HCT116 (cell line): ENCODE measurements at regions not wholly inside any gene's neighbourhood (a gene's known extent, or its start where the extent isn't known, plus 50 kb on each side); places are given as distances from the start of the nearest gene placed in this dataset.
A peak's percentile ranks its signal among the peaks of the same experiment; 100 is the strongest.

Source experiments
- ATAC-seq: fragments of 200-7000 bp; cut with Tn5 transposase; 2 replicates; pipeline ENCODE4 v1.9.1; 2020; ENCODE audit warnings: mild to moderate bottlenecking, moderate library complexity
- BruUV-seq: library from RNA; stranded (reverse); fragments of 400-500 nt; replicated peaks from 2 replicates; lab custom pipeline; 2021; lab: Mats Ljungman, UMichigan
- CTCF ChIA-PET: fragments of 300-600 bp; sonication (Branson Sonifier 250); formaldehyde crosslinking; loops from one replicate; lab custom pipeline; 2021; ENCODE audit warnings: antibody characterized with exemption; lab: Charles Lee
- POLR2A ChIA-PET: fragments of 300-600, 350-600 bp; sonication (Branson Sonifier 250); formaldehyde crosslinking; loops from one replicate; lab custom pipeline; 2021; ENCODE audit warnings: antibody characterized with exemption; lab: Charles Lee
- RAD21 ChIA-PET, 2 experiments: fragments of 300-600 bp; sonication (Branson Sonifier 250); formaldehyde crosslinking; loops; one replicate each; lab custom pipeline; 2023; ENCODE audit warnings: low total read pairs in 2 of 2; ENCODE audit not compliant: uncharacterized antibody in 2 of 2, unreplicated experiment in 2 of 2, low non-redundant PET in 1 of 2; lab: Charles Lee
- DNase-seq: peaks from one replicate; pipeline ENCODE4 v3.0.0-alpha.2; 2010; ENCODE audit warnings: low read depth, low spot score
- H2AFZ ChIP-seq: fragments of 200-600 bp; shearing (Covaris generic), sonication (generic); 2 replicates; pipeline ENCODE4 v1.6.1; 2017; ENCODE audit warnings: low read depth, mixed run types, mixed read lengths, antibody characterized with exemption, low read length; ENCODE audit not compliant: poor library complexity, severe bottlenecking
- H3K27ac ChIP-seq: 2 replicates; pipeline ENCODE4 v1.5.1; 2012; ENCODE audit warnings: low read depth, low read length
- H3K27me3 ChIP-seq: fragments of 200-600 bp; sonication (generic); 2 replicates; pipeline ENCODE4 v1.6.1; 2016; ENCODE audit warnings: mixed run types, low read length, mixed read lengths; ENCODE audit not compliant: insufficient read depth
- H3K36me3 ChIP-seq, 2 experiments: fragments of 200-500 bp in 1 of 2; fragments of 200-600 bp in 1 of 2; sonication (Bioruptor generic) in 1 of 2; sonication (generic) in 1 of 2; 2 replicates each; pipeline versions ENCODE4 v1.5.1 to v1.6.1; 2014 to 2016; ENCODE audit warnings: low read length in 2 of 2, inconsistent platforms in 1 of 2, mixed read lengths in 1 of 2, mixed run types in 1 of 2; ENCODE audit not compliant: insufficient read depth in 2 of 2, control insufficient read depth in 1 of 2
- H3K4me1 ChIP-seq, 2 experiments: fragments of 200-600 bp in 1 of 2; sonication (generic) in 1 of 2; 2 replicates each; pipeline versions ENCODE4 v1.5.1 to v1.6.1; 2012 to 2017; ENCODE audit warnings: low read length in 2 of 2, inconsistent platforms in 1 of 2, mild to moderate bottlenecking in 1 of 2, mixed read lengths in 1 of 2, mixed run types in 1 of 2, moderate library complexity in 1 of 2; ENCODE audit not compliant: insufficient read depth in 2 of 2, control insufficient read depth in 1 of 2
- H3K4me2 ChIP-seq: fragments of 200-600 bp; sonication (generic); 2 replicates; pipeline ENCODE4 v1.6.1; 2017; ENCODE audit warnings: mixed run types, low read length, mixed read lengths
- H3K4me3 ChIP-seq, 2 experiments: fragments of 200-600 bp in 1 of 2; sonication (generic) in 1 of 2; replicated peaks in 1 of 2; 2 replicates each; pipeline ENCODE4 v1.5.1; 2011 to 2016; ENCODE audit warnings: low read length in 2 of 2, control low read depth in 1 of 2, low read depth in 1 of 2, mild to moderate bottlenecking in 1 of 2, mixed read lengths in 1 of 2, mixed run types in 1 of 2
- H3K79me2 ChIP-seq: fragments of 200-600 bp; sonication (generic); 2 replicates; pipeline ENCODE4 v1.6.1; 2017; ENCODE audit warnings: mild to moderate bottlenecking, mixed run types, low read length, moderate library complexity, mixed read lengths; ENCODE audit not compliant: insufficient read depth
- H3K9ac ChIP-seq: fragments of 200-600 bp; sonication (generic); 2 replicates; pipeline ENCODE4 v1.6.1; 2016; ENCODE audit warnings: low read length, mixed read lengths
- H3K9me2 ChIP-seq: fragments of 200-600 bp; sonication (generic), shearing (Covaris generic); 2 replicates; pipeline ENCODE4 v1.6.1; 2017; ENCODE audit warnings: mixed run types, mild to moderate bottlenecking, moderate library complexity; ENCODE audit not compliant: insufficient read depth
- H3K9me3 ChIP-seq, 2 experiments: fragments of 200-500 bp in 1 of 2; fragments of 200-600 bp in 1 of 2; sonication (Bioruptor generic) in 1 of 2; sonication (generic) in 1 of 2; 2 replicates each; pipeline ENCODE4 v1.6.1; 2014 to 2017; ENCODE audit warnings: low read length in 2 of 2, mixed read lengths in 2 of 2, inconsistent platforms in 1 of 2, low read depth in 1 of 2, mild to moderate bottlenecking in 1 of 2, mixed run types in 1 of 2, moderate library complexity in 1 of 2; ENCODE audit not compliant: control insufficient read depth in 1 of 2, insufficient read depth in 1 of 2
- H4K20me1 ChIP-seq: fragments of 200-600 bp; sonication (generic), shearing (Covaris generic); 2 replicates; pipeline ENCODE4 v1.6.1; 2017; ENCODE audit warnings: mixed run types, mild to moderate bottlenecking, moderate library complexity; ENCODE audit not compliant: insufficient read depth
- EGR1 ChIP-seq: IDR thresholded peaks from 2 replicates; pipeline ENCODE4 v1.6.1; 2012; ENCODE audit warnings: low read depth
- ELF1 ChIP-seq: IDR thresholded peaks from 2 replicates; pipeline ENCODE4 v1.6.1; 2012; ENCODE audit warnings: low read depth, borderline replicate concordance
- EZH2phosphoT487 ChIP-seq: fragments of 200-600 bp; IDR thresholded peaks from 2 replicates; pipeline ENCODE4 v1.6.1; 2018; ENCODE audit warnings: antibody characterized with exemption, borderline replicate concordance
- JUND ChIP-seq: IDR thresholded peaks from 2 replicates; pipeline ENCODE4 v1.6.1; 2012
- SIN3A ChIP-seq: IDR thresholded peaks from 2 replicates; pipeline ENCODE4 v1.6.1; 2012; ENCODE audit warnings: low read depth
- SRF ChIP-seq: IDR thresholded peaks from 2 replicates; pipeline ENCODE4 v1.6.1; 2012; ENCODE audit warnings: low read depth
- intact Hi-C: fragments of 100-400 bp; cut with micrococcal nuclease; formaldehyde crosslinking; loops from 2 replicates; pipeline ENCODE4 v1.10.0; 2022
- TF ChIP-seq, protein P1 (sequence below): IDR thresholded peaks from 2 replicates; pipeline ENCODE4 v1.6.1; 2012
- TF ChIP-seq, protein P2 (sequence below), 3 experiments: fragments of 200-600 bp in 1 of 3; sonication (generic) in 1 of 3; IDR thresholded peaks in 2 of 3; conservative IDR thresholded peaks in 1 of 3; 2 replicates each; pipeline ENCODE4 v1.5.1; 2012 to 2017; ENCODE audit warnings: low read depth in 2 of 3, low read length in 2 of 3, antibody characterized with exemption in 1 of 3, borderline replicate concordance in 1 of 3, control low read depth in 1 of 3, mild to moderate bottlenecking in 1 of 3, mixed read lengths in 1 of 3, mixed run types in 1 of 3, moderate library complexity in 1 of 3; ENCODE audit not compliant: insufficient read depth in 1 of 3

GRCh38 chr21:24023402-24023801 is 1583.9 kb downstream of the MRPL39 start (continued):
- TF ChIP-seq, protein P1, sequence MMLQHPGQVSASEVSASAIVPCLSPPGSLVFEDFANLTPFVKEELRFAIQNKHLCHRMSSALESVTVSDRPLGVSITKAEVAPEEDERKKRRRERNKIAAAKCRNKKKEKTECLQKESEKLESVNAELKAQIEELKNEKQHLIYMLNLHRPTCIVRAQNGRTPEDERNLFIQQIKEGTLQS = no peak
- TF ChIP-seq ELF1 = no peak

- H3K4me2 ChIP-seq = no peak overlapping the region
- H3K27ac ChIP-seq = no peak overlapping the region
- H3K36me3 ChIP-seq = no peaks in the 10 kb centered on the region
- DNase-seq (no peak), ATAC-seq (no peak)
- H3K27me3 ChIP-seq = no peaks in the 10 kb centered on the region
- no peaks in the 10 kb centered on the region for H3K79me2 ChIP-seq
- no peaks in the 10 kb centered on the region for H3K9me2 ChIP-seq
- intact Hi-C loops = no loop called here
- H3K4me1 ChIP-seq = no peaks in the 10 kb centered on the region
- ChIA-PET RAD21 (no interaction called here), CTCF (no interaction called here), POLR2A (no interaction called here)
- no TSS peak for BruUV-seq
- no peak overlapping the region for H2AFZ ChIP-seq
- no peak overlapping the region for H3K4me3 ChIP-seq
- no peaks in the 10 kb centered on the region for H4K20me1 ChIP-seq
- TF ChIP-seq JUND (no peak), EZH2phosphoT487 (no peak), EGR1 (no peak), SRF (no peak), SIN3A (no peak)
- TF ChIP-seq, protein P2, sequence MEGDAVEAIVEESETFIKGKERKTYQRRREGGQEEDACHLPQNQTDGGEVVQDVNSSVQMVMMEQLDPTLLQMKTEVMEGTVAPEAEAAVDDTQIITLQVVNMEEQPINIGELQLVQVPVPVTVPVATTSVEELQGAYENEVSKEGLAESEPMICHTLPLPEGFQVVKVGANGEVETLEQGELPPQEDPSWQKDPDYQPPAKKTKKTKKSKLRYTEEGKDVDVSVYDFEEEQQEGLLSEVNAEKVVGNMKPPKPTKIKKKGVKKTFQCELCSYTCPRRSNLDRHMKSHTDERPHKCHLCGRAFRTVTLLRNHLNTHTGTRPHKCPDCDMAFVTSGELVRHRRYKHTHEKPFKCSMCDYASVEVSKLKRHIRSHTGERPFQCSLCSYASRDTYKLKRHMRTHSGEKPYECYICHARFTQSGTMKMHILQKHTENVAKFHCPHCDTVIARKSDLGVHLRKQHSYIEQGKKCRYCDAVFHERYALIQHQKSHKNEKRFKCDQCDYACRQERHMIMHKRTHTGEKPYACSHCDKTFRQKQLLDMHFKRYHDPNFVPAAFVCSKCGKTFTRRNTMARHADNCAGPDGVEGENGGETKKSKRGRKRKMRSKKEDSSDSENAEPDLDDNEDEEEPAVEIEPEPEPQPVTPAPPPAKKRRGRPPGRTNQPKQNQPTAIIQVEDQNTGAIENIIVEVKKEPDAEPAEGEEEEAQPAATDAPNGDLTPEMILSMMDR (IDR thresholded peaks at IDR 0.05 in 2 of 3, conservative IDR thresholded peaks at IDR 0.05 in 1 of 3; ENCODE audit: borderline replicate concordance in 1 of 3, insufficient read depth in 1 of 3, low read depth in 2 of 3, low read length in 2 of 3) = peak in 1 of 3 experiments; percentile 11; a peak in 1 of 6 replicates
- peaks cover 4 to 14% of the 10 kb centered on the region in 2 experiments; a peak in 2 of 4 replicates for H3K9me3 ChIP-seq
- no peak overlapping the region for H3K9ac ChIP-seq
Observed at GRCh38 chr21:24014381-24014780, 1592.9 kb downstream of the MRPL39 start.
